ENCODE measurements at regions not wholly inside any gene's neighbourhood (a gene's known extent, or its start where the extent isn't known, plus 50 kb on each side); places are given as distances from the start of the nearest gene placed in this dataset.

GRCh38 chr5:26470439-26470838, 567.9 kb downstream of the CDH9 start:
- H3K27ac ChIP-seq = no peak overlapping the region
- TF ChIP-seq CTCF (IDR thresholded peaks at IDR 0.05) = no peak
- H3K9me3 ChIP-seq = no peaks in the 10 kb centered on the region
- H3K4me3 ChIP-seq = no peak overlapping the region
- ATAC-seq (no peak), DNase-seq (no peak)
- no peaks in the 10 kb centered on the region for H3K4me1 ChIP-seq
- no peaks in the 10 kb centered on the region for H3K27me3 ChIP-seq
- no peaks in the 10 kb centered on the region for H3K36me3 ChIP-seq
- intact Hi-C loops (cut with DNase I) = no loop called here

- DNase-seq (no peak), ATAC-seq (no peak)
- no peak for TF ChIP-seq CTCF (IDR thresholded peaks at IDR 0.05)
- Histone ChIP-seq H3K4me1 (no peaks in the 10 kb centered on the region), H3K27me3 (no peaks in the 10 kb centered on the region), H3K4me3 (no peak overlapping the region), H3K9me3 (peaks cover 0 to 2% of the 10 kb centered on the region in 2 donors), H3K27ac (no peak overlapping the region), H3K36me3 (no peaks in the 10 kb centered on the region)
- intact Hi-C loops (cut with DNase I) = no loop called here
These were observed 599.3 kb downstream of the CDH9 start for GRCh38 chr5:26439121-26439520.

GRCh38 chr5:26434688-26435087, 603.7 kb downstream of the CDH9 start:
- DNase-seq (no peak), ATAC-seq (no peak)
- no peak overlapping the region for H3K4me3 ChIP-seq
- H3K27ac ChIP-seq = no peak overlapping the region
- H3K27me3 ChIP-seq = no peaks in the 10 kb centered on the region
- no peak for TF ChIP-seq CTCF (IDR thresholded peaks at IDR 0.05)
- intact Hi-C loops (cut with DNase I) = no loop called here
- no peaks in the 10 kb centered on the region for H3K36me3 ChIP-seq
- H3K9me3 ChIP-seq = peaks cover 0 to 19% of the 10 kb centered on the region in 2 donors
- no peaks in the 10 kb centered on the region for H3K4me1 ChIP-seq

GRCh38 chr5:26432386-26432785, 606.0 kb downstream of the CDH9 start:
- Histone ChIP-seq H3K4me1 (no peaks in the 10 kb centered on the region), H3K27me3 (no peaks in the 10 kb centered on the region), H3K27ac (no peak overlapping the region), H3K36me3 (no peaks in the 10 kb centered on the region), H3K9me3 (peaks cover 0 to 21% of the 10 kb centered on the region in 2 donors), H3K4me3 (no peak overlapping the region)
- no peak for TF ChIP-seq CTCF (IDR thresholded peaks at IDR 0.05)
- intact Hi-C loops (cut with DNase I) = no loop called here
- ATAC-seq (no peak), DNase-seq (no peak)

- H3K36me3 ChIP-seq = no peaks in the 10 kb centered on the region
- no peak for TF ChIP-seq CTCF (IDR thresholded peaks at IDR 0.05)
- no peak for DNase-seq
- H3K27me3 ChIP-seq = no peaks in the 10 kb centered on the region
- H3K9me3 ChIP-seq = peaks cover 0 to 23% of the 10 kb centered on the region in 2 donors
- intact Hi-C loops (cut with DNase I) = no loop called here
- H3K4me1 ChIP-seq = no peaks in the 10 kb centered on the region
- ATAC-seq = no peak
- no peak overlapping the region for H3K4me3 ChIP-seq
- H3K27ac ChIP-seq = no peak overlapping the region
These were observed 608.1 kb downstream of the CDH9 start for GRCh38 chr5:26430323-26430722.

All from left lung (tissue), 4 donors.